GM12872 (cell line): ENCODE measurements at regions not wholly inside any gene's neighbourhood (a gene's known extent, or its start where the extent isn't known, plus 50 kb on each side); places are given as distances from the start of the nearest gene placed in this dataset.

ENCODE experiments used
- TF ChIP-seq, protein P1 (sequence below): IDR thresholded peaks from 3 replicates; pipeline ENCODE4 v1.5.1; 2011; ENCODE audit warnings: low read depth, mild to moderate bottlenecking, low read length, moderate library complexity; ENCODE audit not compliant: insufficient read depth

- TF ChIP-seq, protein P1, sequence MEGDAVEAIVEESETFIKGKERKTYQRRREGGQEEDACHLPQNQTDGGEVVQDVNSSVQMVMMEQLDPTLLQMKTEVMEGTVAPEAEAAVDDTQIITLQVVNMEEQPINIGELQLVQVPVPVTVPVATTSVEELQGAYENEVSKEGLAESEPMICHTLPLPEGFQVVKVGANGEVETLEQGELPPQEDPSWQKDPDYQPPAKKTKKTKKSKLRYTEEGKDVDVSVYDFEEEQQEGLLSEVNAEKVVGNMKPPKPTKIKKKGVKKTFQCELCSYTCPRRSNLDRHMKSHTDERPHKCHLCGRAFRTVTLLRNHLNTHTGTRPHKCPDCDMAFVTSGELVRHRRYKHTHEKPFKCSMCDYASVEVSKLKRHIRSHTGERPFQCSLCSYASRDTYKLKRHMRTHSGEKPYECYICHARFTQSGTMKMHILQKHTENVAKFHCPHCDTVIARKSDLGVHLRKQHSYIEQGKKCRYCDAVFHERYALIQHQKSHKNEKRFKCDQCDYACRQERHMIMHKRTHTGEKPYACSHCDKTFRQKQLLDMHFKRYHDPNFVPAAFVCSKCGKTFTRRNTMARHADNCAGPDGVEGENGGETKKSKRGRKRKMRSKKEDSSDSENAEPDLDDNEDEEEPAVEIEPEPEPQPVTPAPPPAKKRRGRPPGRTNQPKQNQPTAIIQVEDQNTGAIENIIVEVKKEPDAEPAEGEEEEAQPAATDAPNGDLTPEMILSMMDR = no peak
Observed at GRCh38 chr6:170098428-170099170, 192.3 kb downstream of the DLL1 start.

- TF ChIP-seq, protein P1 = no peak
Observed at GRCh38 chr6:170097505-170098427, 193.1 kb downstream of the DLL1 start.

- TF ChIP-seq, protein P1 = no peak
Observed at GRCh38 chr6:170096803-170097504, 193.9 kb downstream of the DLL1 start.

- TF ChIP-seq, protein P1 = no peak
Observed at GRCh38 chr6:170096191-170096802, 194.6 kb downstream of the DLL1 start.

DNA sequence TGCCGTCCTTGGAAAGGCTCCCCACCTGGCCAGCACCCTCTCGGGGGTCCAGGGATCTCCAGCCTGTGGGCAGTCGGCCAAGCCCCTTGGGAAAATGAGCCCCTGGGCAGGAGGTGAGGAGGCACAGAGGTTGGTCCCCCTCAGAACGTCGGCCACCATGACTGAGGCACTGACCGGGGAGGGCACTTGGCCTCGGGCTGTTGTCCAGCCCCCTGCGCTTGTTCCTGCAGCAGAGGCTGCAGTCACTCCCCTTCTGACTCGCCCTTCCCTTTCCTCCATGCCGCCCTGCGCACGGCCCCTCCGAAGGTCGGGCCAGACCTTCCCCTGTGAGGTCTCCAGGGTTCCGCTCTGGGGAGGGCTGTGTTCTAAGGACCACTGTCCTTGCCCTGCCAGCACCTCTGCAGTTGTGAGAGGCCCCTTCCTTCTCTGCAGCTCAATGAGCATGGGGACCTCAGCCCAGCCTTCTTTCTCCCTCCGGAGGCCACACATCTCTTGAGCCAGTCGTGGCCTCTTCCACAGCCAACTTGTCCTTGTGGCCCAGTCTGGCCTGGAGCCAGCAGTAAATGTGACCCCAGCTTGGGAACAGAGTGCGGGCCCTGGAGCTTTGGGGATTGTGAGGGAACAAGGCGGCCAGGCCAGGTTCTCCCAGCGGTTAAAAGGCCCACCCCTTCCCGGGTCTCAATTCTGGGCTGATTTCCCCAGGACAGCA, 195.5 kb downstream of the DLL1 start:
- TF ChIP-seq, protein P1 = no peak

GRCh38 chr6:170094686-170095272, 196.1 kb downstream of the DLL1 start:
- TF ChIP-seq, protein P1 = no peak
